ENCODE measurements at regions not wholly inside any gene's neighbourhood (a gene's known extent, or its start where the extent isn't known, plus 50 kb on each side); places are given as distances from the start of the nearest gene placed in this dataset.

GRCh38 chr15:23998056-23998455 lies 311.0 kb upstream of the NDN start:
- TF ChIP-seq CTCF (IDR thresholded peaks at IDR 0.05; ENCODE audit: poor library complexity, severe bottlenecking), result no peak
- no peak for TF ChIP-seq SMC3 (conservative IDR thresholded peaks at IDR 0.05; ENCODE audit: poor library complexity)
- TF ChIP-seq EZH2 (IDR thresholded peaks at IDR 0.05; ENCODE audit: borderline replicate concordance, insufficient read depth, low read length, poor library complexity, severe bottlenecking), result no peak
- no peak for TF ChIP-seq RAD21 (conservative IDR thresholded peaks at IDR 0.05)
- no peak for TF ChIP-seq POLR2AphosphoS5 (IDR thresholded peaks at IDR 0.05)
- TF ChIP-seq TAF1 (IDR thresholded peaks at IDR 0.05; ENCODE audit: low read depth), result no peak

Data from neural cell (in vitro differentiated cells).